Neural cell (in vitro differentiated cells): ENCODE measurements at regions not wholly inside any gene's neighbourhood (a gene's known extent, or its start where the extent isn't known, plus 50 kb on each side); places are given as distances from the start of the nearest gene placed in this dataset.

Source experiments
- POLR2AphosphoS5 ChIP-seq: IDR thresholded peaks from 2 replicates; pipeline ENCODE4 v1.6.1; 2012
- RAD21 ChIP-seq: fragments of 450-650 bp; conservative IDR thresholded peaks from 2 replicates; pipeline ENCODE4 v1.6.1; 2014; ENCODE audit warnings: antibody characterized with exemption, mild to moderate bottlenecking, moderate library complexity
- SMC3 ChIP-seq: fragments of 450-650 bp; conservative IDR thresholded peaks from 2 replicates; pipeline ENCODE4 v1.6.1; 2014; ENCODE audit warnings: antibody characterized with exemption, mild to moderate bottlenecking, moderate library complexity; ENCODE audit not compliant: poor library complexity
- TF ChIP-seq, protein P1 (sequence below): fragments of 450-650 bp; IDR thresholded peaks from 2 replicates; pipeline ENCODE4 v1.5.1; 2014; ENCODE audit warnings: antibody characterized with exemption, mild to moderate bottlenecking, moderate library complexity; ENCODE audit not compliant: poor library complexity, severe bottlenecking

- TF ChIP-seq RAD21 (no peak), SMC3 (no peak), POLR2AphosphoS5 (no peak)
- TF ChIP-seq, protein P1, sequence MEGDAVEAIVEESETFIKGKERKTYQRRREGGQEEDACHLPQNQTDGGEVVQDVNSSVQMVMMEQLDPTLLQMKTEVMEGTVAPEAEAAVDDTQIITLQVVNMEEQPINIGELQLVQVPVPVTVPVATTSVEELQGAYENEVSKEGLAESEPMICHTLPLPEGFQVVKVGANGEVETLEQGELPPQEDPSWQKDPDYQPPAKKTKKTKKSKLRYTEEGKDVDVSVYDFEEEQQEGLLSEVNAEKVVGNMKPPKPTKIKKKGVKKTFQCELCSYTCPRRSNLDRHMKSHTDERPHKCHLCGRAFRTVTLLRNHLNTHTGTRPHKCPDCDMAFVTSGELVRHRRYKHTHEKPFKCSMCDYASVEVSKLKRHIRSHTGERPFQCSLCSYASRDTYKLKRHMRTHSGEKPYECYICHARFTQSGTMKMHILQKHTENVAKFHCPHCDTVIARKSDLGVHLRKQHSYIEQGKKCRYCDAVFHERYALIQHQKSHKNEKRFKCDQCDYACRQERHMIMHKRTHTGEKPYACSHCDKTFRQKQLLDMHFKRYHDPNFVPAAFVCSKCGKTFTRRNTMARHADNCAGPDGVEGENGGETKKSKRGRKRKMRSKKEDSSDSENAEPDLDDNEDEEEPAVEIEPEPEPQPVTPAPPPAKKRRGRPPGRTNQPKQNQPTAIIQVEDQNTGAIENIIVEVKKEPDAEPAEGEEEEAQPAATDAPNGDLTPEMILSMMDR: no peak
These were observed 591.7 kb downstream of the ZNF608 start for GRCh38 chr5:124154714-124155113.
